ENCODE measurements at regions not wholly inside any gene's neighbourhood (a gene's known extent, or its start where the extent isn't known, plus 50 kb on each side); places are given as distances from the start of the nearest gene placed in this dataset.

DNA sequence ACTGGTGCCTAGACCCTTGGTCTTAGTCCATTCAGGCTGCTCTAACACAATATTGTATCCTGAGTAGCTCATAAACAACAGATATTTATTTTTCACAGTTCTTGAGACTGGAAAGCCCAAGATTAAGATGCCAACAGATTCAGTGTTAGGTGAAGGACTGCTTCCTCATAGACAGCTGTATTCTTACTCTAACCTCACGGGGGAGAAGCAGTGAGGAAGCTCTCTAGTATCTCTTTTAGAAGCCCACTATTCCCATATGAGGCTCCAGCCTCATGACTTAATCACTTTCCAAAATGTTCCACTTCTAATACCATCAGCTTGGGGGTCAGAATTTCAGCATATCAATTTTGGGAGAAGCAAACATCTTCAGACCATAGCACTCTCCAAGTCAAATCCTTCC is 833.4 kb downstream of the LRRTM4 start:
- no peak for DNase-seq
- WGBS (ENCODE audit: low lambda C conversion rate), result 0% methylated on average over 1 of the region's 1 CpG

DNA sequence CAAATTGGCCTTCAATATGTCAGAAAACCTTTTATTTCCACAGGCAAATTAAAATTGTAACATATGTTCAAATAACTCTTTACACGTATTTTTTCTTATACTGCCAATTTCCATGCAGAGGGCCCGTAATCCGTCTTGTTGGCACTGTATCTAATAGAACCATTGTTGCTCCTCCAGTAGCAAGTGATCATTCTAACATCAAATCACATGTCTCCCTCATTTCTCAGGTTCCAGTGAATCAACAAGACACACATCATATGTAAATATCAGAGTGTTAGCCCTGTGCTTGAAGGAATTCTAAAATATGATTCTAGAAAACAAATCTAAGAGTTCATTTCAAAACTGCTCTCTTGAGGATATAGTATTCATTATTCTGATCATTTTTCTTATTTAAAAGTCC is 834.3 kb downstream of the LRRTM4 start:
- Histone ChIP-seq H3K4me1 (ENCODE audit: control insufficient read depth in 1 of 2, insufficient read depth in 2 of 2, low read depth in 1 of 2, low read length in 1 of 2) (peaks cover 0 to 22% of the 10 kb centered on the region in 2 experiments; a peak in 2 of 4 replicates), H3K27me3 (ENCODE audit: insufficient read depth) (no peaks in the 10 kb centered on the region), H3F3A (replicated peaks; ENCODE audit: insufficient read depth) (no peaks in the 10 kb centered on the region), H3K27ac (ENCODE audit: low read depth in 2 of 2, low read length in 1 of 2) (peak overlapping the region in 1 of 2 experiments; percentile 97; a peak in 2 of 4 replicates), H3K4me3 (ENCODE audit: low read depth in 2 of 2, low read length in 1 of 2) (no peak overlapping the region), H3K9ac (no peak overlapping the region), H2AFZ (ENCODE audit: low read depth) (no peak overlapping the region), H3K9me3 (no peaks in the 10 kb centered on the region), H3K9me2 (no peaks in the 10 kb centered on the region), H4K20me1 (ENCODE audit: insufficient read depth) (no peaks in the 10 kb centered on the region), H3K79me2 (ENCODE audit: insufficient read depth) (no peaks in the 10 kb centered on the region), H3K36me3 (replicated peaks in 1 of 2; ENCODE audit: control insufficient read depth in 1 of 2, insufficient read depth in 2 of 2, low read length in 1 of 2) (no peaks in the 10 kb centered on the region), H3K4me2 (no peak overlapping the region)
- CTCF ChIA-PET, result no interaction called here
- TF ChIP-seq NRF1 (IDR thresholded peaks at IDR 0.05; ENCODE audit: low read depth, low read length) (no peak), TAF1 (IDR thresholded peaks at IDR 0.05; ENCODE audit: borderline replicate concordance, low read depth, low read length) (no peak), POLR2AphosphoS5 (IDR thresholded peaks at IDR 0.05; ENCODE audit: low read depth, low read length) (no peak), GATA2 (CRISPR knock-in tag; IDR thresholded peaks at IDR 0.05) (no peak), RFX5 (IDR thresholded peaks at IDR 0.05; ENCODE audit: low read length) (no peak)
- WGBS (ENCODE audit: low lambda C conversion rate), result 60% methylated on average over 3 of the region's 3 CpGs
- no peak for DNase-seq
- POLR2A ChIA-PET, result no interaction called here

More for the DNA sequence above, 833.4 kb downstream of the LRRTM4 start:
- no peaks in the 10 kb centered on the region for H3K79me2 ChIP-seq (ENCODE audit: insufficient read depth)
- no peak overlapping the region for H3K9ac ChIP-seq
- no peaks in the 10 kb centered on the region for H3K27me3 ChIP-seq (ENCODE audit: insufficient read depth)
- ChIA-PET CTCF (no interaction called here), POLR2A (no interaction called here)
- H3K36me3 ChIP-seq (replicated peaks in 1 of 2; ENCODE audit: control insufficient read depth in 1 of 2, insufficient read depth in 2 of 2, low read length in 1 of 2), result no peaks in the 10 kb centered on the region
- no peak overlapping the region for H3K4me3 ChIP-seq (ENCODE audit: low read depth in 2 of 2, low read length in 1 of 2)
- H3K4me2 ChIP-seq, result no peak overlapping the region
- no peaks in the 10 kb centered on the region for H3F3A ChIP-seq (replicated peaks; ENCODE audit: insufficient read depth)
- H2AFZ ChIP-seq (ENCODE audit: low read depth), result no peak overlapping the region
- no peaks in the 10 kb centered on the region for H4K20me1 ChIP-seq (ENCODE audit: insufficient read depth)
- no peaks in the 10 kb centered on the region for H3K9me2 ChIP-seq
- TF ChIP-seq FOSL2 (IDR thresholded peaks at IDR 0.05; ENCODE audit: borderline replicate concordance, low read depth), result no peak
- H3K27ac ChIP-seq (ENCODE audit: low read depth in 2 of 2, low read length in 1 of 2), result peak overlapping the region in 1 of 2 experiments; percentile 97; a peak in 2 of 4 replicates
- no peaks in the 10 kb centered on the region for H3K9me3 ChIP-seq
- H3K4me1 ChIP-seq (ENCODE audit: control insufficient read depth in 1 of 2, insufficient read depth in 2 of 2, low read depth in 1 of 2, low read length in 1 of 2), result peaks cover 0 to 22% of the 10 kb centered on the region in 2 experiments; a peak in 2 of 4 replicates

DNA sequence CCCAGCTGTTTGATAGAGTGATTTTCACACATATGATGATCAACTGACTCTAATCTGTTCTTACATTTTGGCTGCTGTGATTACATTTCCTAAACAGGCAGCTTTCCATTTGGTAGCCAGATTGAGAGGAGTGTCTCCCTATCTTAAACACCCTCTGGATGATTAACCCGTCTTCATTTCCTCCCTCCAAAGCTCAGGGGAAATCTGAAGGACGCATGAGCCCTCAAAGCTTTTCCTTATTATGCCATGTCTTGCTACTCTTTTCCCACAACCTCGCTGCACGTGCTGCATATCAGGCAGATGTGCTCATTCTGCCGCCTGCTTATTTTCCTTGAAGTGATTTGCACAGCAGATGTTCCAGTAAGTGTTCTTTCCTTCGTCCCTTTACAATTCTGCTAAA is 837.4 kb downstream of the LRRTM4 start:
- whole genome bisulfite sequencing (ENCODE audit: low lambda C conversion rate), result 27% methylated on average over 6 of the region's 6 CpGs
- no peak for TF ChIP-seq TEAD4 (IDR thresholded peaks at IDR 0.05; ENCODE audit: borderline replicate concordance, insufficient read depth)
- TF ChIP-seq, protein P1, sequence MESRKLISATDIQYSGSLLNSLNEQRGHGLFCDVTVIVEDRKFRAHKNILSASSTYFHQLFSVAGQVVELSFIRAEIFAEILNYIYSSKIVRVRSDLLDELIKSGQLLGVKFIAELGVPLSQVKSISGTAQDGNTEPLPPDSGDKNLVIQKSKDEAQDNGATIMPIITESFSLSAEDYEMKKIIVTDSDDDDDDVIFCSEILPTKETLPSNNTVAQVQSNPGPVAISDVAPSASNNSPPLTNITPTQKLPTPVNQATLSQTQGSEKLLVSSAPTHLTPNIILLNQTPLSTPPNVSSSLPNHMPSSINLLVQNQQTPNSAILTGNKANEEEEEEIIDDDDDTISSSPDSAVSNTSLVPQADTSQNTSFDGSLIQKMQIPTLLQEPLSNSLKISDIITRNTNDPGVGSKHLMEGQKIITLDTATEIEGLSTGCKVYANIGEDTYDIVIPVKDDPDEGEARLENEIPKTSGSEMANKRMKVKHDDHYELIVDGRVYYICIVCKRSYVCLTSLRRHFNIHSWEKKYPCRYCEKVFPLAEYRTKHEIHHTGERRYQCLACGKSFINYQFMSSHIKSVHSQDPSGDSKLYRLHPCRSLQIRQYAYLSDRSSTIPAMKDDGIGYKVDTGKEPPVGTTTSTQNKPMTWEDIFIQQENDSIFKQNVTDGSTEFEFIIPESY (IDR thresholded peaks at IDR 0.05; ENCODE audit: borderline replicate concordance, low read depth), result no peak
- TF ChIP-seq EZH2phosphoT487 (IDR thresholded peaks at IDR 0.05; ENCODE audit: borderline replicate concordance, low read depth), result no peak
- TF ChIP-seq YY1 (IDR thresholded peaks at IDR 0.05; ENCODE audit: low read depth), result no peak
- TF ChIP-seq, protein P2, sequence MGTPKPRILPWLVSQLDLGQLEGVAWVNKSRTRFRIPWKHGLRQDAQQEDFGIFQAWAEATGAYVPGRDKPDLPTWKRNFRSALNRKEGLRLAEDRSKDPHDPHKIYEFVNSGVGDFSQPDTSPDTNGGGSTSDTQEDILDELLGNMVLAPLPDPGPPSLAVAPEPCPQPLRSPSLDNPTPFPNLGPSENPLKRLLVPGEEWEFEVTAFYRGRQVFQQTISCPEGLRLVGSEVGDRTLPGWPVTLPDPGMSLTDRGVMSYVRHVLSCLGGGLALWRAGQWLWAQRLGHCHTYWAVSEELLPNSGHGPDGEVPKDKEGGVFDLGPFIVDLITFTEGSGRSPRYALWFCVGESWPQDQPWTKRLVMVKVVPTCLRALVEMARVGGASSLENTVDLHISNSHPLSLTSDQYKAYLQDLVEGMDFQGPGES (IDR thresholded peaks at IDR 0.05; ENCODE audit: low read depth, low read length), result no peak
- TF ChIP-seq, protein P3, sequence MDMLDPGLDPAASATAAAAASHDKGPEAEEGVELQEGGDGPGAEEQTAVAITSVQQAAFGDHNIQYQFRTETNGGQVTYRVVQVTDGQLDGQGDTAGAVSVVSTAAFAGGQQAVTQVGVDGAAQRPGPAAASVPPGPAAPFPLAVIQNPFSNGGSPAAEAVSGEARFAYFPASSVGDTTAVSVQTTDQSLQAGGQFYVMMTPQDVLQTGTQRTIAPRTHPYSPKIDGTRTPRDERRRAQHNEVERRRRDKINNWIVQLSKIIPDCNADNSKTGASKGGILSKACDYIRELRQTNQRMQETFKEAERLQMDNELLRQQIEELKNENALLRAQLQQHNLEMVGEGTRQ (IDR thresholded peaks at IDR 0.05; ENCODE audit: borderline replicate concordance, low read depth, low read length), result no peak
- no peak for TF ChIP-seq FOXJ3 (CRISPR knock-in tag; IDR thresholded peaks at IDR 0.05)
- no peak for TF ChIP-seq RFX5 (IDR thresholded peaks at IDR 0.05; ENCODE audit: low read length)
- TF ChIP-seq SMC3 (IDR thresholded peaks at IDR 0.05; ENCODE audit: low read depth, low read length), result no peak
- no peak for TF ChIP-seq FOXM1 (IDR thresholded peaks at IDR 0.05; ENCODE audit: low read depth)
- TF ChIP-seq GATA2 (CRISPR knock-in tag; IDR thresholded peaks at IDR 0.05), result no peak
- TF ChIP-seq JUND (IDR thresholded peaks at IDR 0.05), result no peak
- no peak for TF ChIP-seq GABPA (IDR thresholded peaks at IDR 0.05; ENCODE audit: low read depth)
- TF ChIP-seq, protein P4, sequence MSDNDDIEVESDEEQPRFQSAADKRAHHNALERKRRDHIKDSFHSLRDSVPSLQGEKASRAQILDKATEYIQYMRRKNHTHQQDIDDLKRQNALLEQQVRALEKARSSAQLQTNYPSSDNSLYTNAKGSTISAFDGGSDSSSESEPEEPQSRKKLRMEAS (IDR thresholded peaks at IDR 0.05; ENCODE audit: low read depth), result no peak
- TF ChIP-seq MXI1 (IDR thresholded peaks at IDR 0.05; ENCODE audit: low read depth, low read length), result no peak
- no peak for TF ChIP-seq RCOR1 (IDR thresholded peaks at IDR 0.05; ENCODE audit: low read length)

More for the DNA sequence above, 837.4 kb downstream of the LRRTM4 start:
- Histone ChIP-seq H3K9me2 (no peaks in the 10 kb centered on the region), H3F3A (replicated peaks; ENCODE audit: insufficient read depth) (no peaks in the 10 kb centered on the region), H3K27ac (ENCODE audit: low read depth in 2 of 2, low read length in 1 of 2) (peak overlapping the region in 1 of 2 experiments; percentile 97; a peak in 2 of 4 replicates), H3K9ac (no peak overlapping the region), H3K79me2 (ENCODE audit: insufficient read depth) (no peaks in the 10 kb centered on the region), H4K20me1 (ENCODE audit: insufficient read depth) (no peaks in the 10 kb centered on the region), H3K9me3 (no peaks in the 10 kb centered on the region), H3K36me3 (replicated peaks in 1 of 2; ENCODE audit: control insufficient read depth in 1 of 2, insufficient read depth in 2 of 2, low read length in 1 of 2) (no peaks in the 10 kb centered on the region), H2AFZ (ENCODE audit: low read depth) (no peak overlapping the region), H3K4me2 (no peak overlapping the region), H3K4me3 (ENCODE audit: low read depth in 2 of 2, low read length in 1 of 2) (no peak overlapping the region), H3K4me1 (ENCODE audit: control insufficient read depth in 1 of 2, insufficient read depth in 2 of 2, low read depth in 1 of 2, low read length in 1 of 2) (peaks cover 0 to 11% of the 10 kb centered on the region in 2 experiments; a peak in 2 of 4 replicates), H3K27me3 (ENCODE audit: insufficient read depth) (no peaks in the 10 kb centered on the region)
- ChIA-PET POLR2A (no interaction called here), CTCF (interaction anchor here (1.1 to 2.5 kb wide), 3 partner anchors 13 to 85 kb away, joined by 4 to 8 read pairs (median 5); no protein-coding TSS in a partner anchor)
- no peak for DNase-seq
